ENCODE measurements at regions not wholly inside any gene's neighbourhood (a gene's known extent, or its start where the extent isn't known, plus 50 kb on each side); places are given as distances from the start of the nearest gene placed in this dataset.

DNA sequence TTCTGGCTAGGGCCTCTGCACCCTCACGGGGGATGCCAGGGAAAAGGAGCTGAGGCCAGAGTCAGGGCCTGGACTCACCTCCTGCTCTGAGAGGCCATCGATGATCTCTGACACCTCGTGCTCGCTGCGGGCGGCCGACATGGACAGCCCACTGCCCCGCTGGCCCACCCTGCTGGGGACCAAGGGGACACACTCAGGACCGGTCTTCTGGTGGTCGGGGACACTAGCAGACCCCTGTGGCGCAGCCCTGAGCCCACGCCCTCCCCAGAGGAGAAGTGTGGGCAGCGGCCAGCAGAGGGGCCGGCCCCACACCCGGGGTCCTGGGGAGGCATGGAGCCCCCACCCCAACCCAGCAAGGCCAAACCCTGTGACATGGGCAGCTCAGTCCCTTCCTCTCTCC is 134.6 kb downstream of the RFLNA start:
- TF ChIP-seq CTCF (IDR thresholded peaks at IDR 0.05) (no peak), POLR2A (IDR thresholded peaks at IDR 0.05; ENCODE audit: low read depth) (no peak)
